Natural killer cell (primary cell): ENCODE measurements at regions not wholly inside any gene's neighbourhood (a gene's known extent, or its start where the extent isn't known, plus 50 kb on each side); places are given as distances from the start of the nearest gene placed in this dataset.
"Not testable (repeated sequence)": the region's sequence is repeated elsewhere in the genome, so short reads cannot be mapped to it uniquely, and the experiment has no call there.

ENCODE experiments used
- ATAC-seq, 3 donors: fragments of 150-1000 bp in 2 of 3; fragments of 200-7000 bp in 1 of 3; cut with Tn5 transposase; 1 replicate in 1 of 3; 2 replicates in 2 of 3; pipeline ENCODE4 v1.10.0; 2021; ENCODE audit warnings: mild to moderate bottlenecking in 2 of 3, moderate library complexity in 2 of 3
- DNase-seq, 2 donors: peaks; one replicate each; pipeline versions ENCODE4 v3.0.0 to v3.0.0-alpha.2; 2013 to 2021; ENCODE audit warnings: mixed read lengths in 1 of 2
- H3K27ac ChIP-seq: one replicate; pipeline ENCODE4 v1.5.1; 2013; ENCODE audit warnings: mild to moderate bottlenecking, low read length
- H3K27me3 ChIP-seq: one replicate; pipeline ENCODE4 v1.6.1; 2013; ENCODE audit warnings: low read length; ENCODE audit not compliant: control insufficient read depth, insufficient read depth
- H3K36me3 ChIP-seq: one replicate; pipeline ENCODE4 v1.6.1; 2013; ENCODE audit warnings: low read length; ENCODE audit not compliant: control insufficient read depth, insufficient read depth
- H3K4me1 ChIP-seq: one replicate; pipeline ENCODE4 v1.6.1; 2013; ENCODE audit warnings: low read length; ENCODE audit not compliant: control insufficient read depth, insufficient read depth
- H3K4me3 ChIP-seq: one replicate; pipeline ENCODE4 v1.5.1; 2013; ENCODE audit warnings: low read length
- H3K9me3 ChIP-seq: one replicate; pipeline ENCODE4 v1.6.1; 2013; ENCODE audit warnings: low read length; ENCODE audit not compliant: control insufficient read depth, insufficient read depth
- H3K27ac Mint-ChIP-seq, 2 donors: one replicate each; pipeline ENCODE4 v1.8.0; 2022; ENCODE audit warnings: mild to moderate bottlenecking in 2 of 2, mixed read lengths in 2 of 2, moderate library complexity in 1 of 2
- H3K27me3 Mint-ChIP-seq, 2 donors: one replicate each; pipeline ENCODE4 v1.8.0; 2022; ENCODE audit warnings: low read depth in 2 of 2, mixed read lengths in 2 of 2
- H3K36me3 Mint-ChIP-seq: one replicate; pipeline ENCODE4 v1.8.0; 2022; ENCODE audit warnings: mixed read lengths
- H3K4me1 Mint-ChIP-seq, 2 donors: one replicate each; pipeline ENCODE4 v1.8.0; 2022; ENCODE audit warnings: mixed read lengths in 2 of 2
- H3K4me3 Mint-ChIP-seq: one replicate; pipeline ENCODE4 v1.8.0; 2022; ENCODE audit warnings: mild to moderate bottlenecking, moderate library complexity, mixed read lengths
- H3K9me3 Mint-ChIP-seq, 2 donors: one replicate each; pipeline ENCODE4 v1.8.0; 2022; ENCODE audit warnings: mixed read lengths in 2 of 2
- WGBS: methylation state at CpG from one replicate; pipeline ENCODE4 v1.1.7; 2013; ENCODE audit warnings: missing lambda C conversion rate; ENCODE audit not compliant: insufficient coverage; 5-methylcytosine and 5-hydroxymethylcytosine counted together
- intact Hi-C: fragments of 100-400 bp; cut with micrococcal nuclease; formaldehyde crosslinking; loops from one replicate; pipeline ENCODE4 v1.14.2; 2022
- TF ChIP-seq, protein P1 (sequence below): fragments of 200-600 bp; IDR thresholded peaks from one replicate; pipeline ENCODE4 v1.8.0; 2022; ENCODE audit warnings: antibody characterized with exemption

DNA sequence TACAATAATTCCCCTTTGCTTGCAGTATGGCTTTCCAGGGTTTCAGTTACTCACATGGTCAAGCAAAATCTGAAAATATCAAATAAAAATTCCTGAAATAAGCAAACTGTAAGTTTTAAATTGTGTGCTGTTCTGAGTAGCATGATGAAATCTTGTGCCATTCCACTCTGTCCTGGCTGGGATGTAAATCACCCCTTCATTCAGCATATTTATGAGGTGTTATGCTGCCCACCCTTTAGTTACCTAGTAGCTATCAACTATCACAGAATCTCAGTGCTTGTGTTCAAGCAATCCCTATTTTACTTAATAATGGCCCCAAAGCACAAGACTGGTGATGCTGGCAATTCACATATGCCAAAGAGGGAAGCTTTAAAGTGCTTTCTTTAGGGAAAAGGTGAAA lies 867.7 kb upstream of the NRXN1 start:
- no peaks in the 10 kb centered on the region for H3K4me1 ChIP-seq
- no peak overlapping the region for H3K4me3 Mint-ChIP-seq

DNA sequence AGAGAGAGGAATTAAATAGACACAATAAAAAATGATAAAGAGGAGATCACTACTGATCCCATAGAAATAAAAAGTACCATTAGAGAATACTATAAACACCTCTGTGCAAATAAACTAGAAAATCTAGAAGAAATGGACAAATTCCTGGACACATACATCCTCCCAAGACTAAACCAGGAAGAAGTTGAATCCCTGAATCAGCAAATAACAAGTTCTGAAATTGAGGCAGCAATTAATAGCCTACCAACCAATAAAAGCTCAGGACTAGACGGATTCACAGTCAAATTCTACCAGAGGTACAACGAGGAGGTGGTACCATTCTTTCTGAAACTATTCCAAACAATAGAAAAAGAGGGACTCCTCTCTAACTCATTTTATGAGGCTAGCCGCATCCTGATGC lies 862.7 kb upstream of the NRXN1 start:
- H3K4me3 Mint-ChIP-seq, H3K4me1 ChIP-seq, H3K9me3 ChIP-seq, H3K4me1 Mint-ChIP-seq, H3K27me3 Mint-ChIP-seq, DNase-seq, H3K4me3 ChIP-seq, H3K36me3 ChIP-seq, H3K36me3 Mint-ChIP-seq, ATAC-seq, H3K27ac Mint-ChIP-seq, H3K27me3 ChIP-seq, H3K27ac ChIP-seq, intact Hi-C loops: not testable (repeated sequence)
- 70% methylated on average over 3 of the region's 3 CpGs for WGBS
- peaks cover 10 to 19% of the 10 kb centered on the region in 2 donors for H3K9me3 Mint-ChIP-seq

More for the DNA sequence above, 867.7 kb upstream of the NRXN1 start:
- TF ChIP-seq, protein P1, sequence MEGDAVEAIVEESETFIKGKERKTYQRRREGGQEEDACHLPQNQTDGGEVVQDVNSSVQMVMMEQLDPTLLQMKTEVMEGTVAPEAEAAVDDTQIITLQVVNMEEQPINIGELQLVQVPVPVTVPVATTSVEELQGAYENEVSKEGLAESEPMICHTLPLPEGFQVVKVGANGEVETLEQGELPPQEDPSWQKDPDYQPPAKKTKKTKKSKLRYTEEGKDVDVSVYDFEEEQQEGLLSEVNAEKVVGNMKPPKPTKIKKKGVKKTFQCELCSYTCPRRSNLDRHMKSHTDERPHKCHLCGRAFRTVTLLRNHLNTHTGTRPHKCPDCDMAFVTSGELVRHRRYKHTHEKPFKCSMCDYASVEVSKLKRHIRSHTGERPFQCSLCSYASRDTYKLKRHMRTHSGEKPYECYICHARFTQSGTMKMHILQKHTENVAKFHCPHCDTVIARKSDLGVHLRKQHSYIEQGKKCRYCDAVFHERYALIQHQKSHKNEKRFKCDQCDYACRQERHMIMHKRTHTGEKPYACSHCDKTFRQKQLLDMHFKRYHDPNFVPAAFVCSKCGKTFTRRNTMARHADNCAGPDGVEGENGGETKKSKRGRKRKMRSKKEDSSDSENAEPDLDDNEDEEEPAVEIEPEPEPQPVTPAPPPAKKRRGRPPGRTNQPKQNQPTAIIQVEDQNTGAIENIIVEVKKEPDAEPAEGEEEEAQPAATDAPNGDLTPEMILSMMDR, result no peak
- Mint-ChIP-seq H3K36me3 (peaks cover 11% of the 10 kb centered on the region), H3K4me1 (no peaks in the 10 kb centered on the region), H3K9me3 (peaks cover 10 to 16% of the 10 kb centered on the region in 2 donors), H3K27me3 (no peaks in the 10 kb centered on the region), H3K27ac (no peak overlapping the region)
- no peak overlapping the region for H3K27ac ChIP-seq
- DNase-seq, result no peak
- no peaks in the 10 kb centered on the region for H3K36me3 ChIP-seq
- H3K4me3 ChIP-seq, result no peak overlapping the region
- ATAC-seq, result no peak
- intact Hi-C loops, result no loop called here
- H3K9me3 ChIP-seq, result no peaks in the 10 kb centered on the region
- H3K27me3 ChIP-seq, result no peaks in the 10 kb centered on the region

DNA sequence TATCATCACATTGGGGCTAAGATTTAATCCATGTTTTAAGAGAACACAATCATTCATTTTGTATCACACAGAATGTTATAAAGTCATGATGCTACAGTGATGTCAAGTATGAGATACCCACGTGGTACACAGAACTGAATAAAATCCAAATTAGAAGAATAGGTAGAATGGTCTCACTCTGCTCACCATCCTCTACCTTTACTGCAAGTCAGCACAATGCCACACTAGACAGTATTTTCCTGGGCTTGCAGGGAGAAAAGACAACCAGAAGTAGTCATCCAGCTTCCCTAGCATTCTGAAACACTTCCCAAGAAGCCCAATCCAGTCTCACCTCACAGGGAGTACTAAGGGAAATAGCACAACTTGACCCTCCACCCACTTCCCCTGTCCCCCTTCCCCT lies 856.2 kb upstream of the NRXN1 start:
- peaks cover 17 to 32% of the 10 kb centered on the region in 2 donors for H3K9me3 Mint-ChIP-seq

DNA sequence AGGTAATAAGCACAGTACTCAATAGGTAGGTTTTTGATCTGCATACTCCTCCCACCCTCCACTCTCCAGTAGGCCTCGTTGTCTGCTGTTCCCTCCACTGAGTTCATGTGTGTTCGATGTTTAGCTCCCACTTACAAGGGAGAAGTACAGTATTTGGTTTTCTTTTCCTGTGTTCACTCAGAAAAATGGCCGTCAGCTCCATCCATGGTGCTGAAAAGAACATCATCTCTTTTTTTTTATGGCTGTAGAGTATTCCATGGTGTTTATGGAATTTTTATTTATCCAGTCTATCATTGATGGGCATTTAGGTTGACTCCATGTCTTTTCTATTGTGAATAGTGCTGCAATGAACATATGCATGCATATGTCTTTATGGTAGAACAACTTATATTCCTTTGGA lies 849.7 kb upstream of the NRXN1 start:
- Histone ChIP-seq H3K27ac (no peak overlapping the region), H3K36me3 (no peaks in the 10 kb centered on the region), H3K4me3 (no peak overlapping the region), H3K4me1 (no peaks in the 10 kb centered on the region), H3K27me3 (no peaks in the 10 kb centered on the region), H3K9me3 (no peaks in the 10 kb centered on the region)
- Mint-ChIP-seq H3K27ac (no peak overlapping the region), H3K4me3 (no peak overlapping the region), H3K9me3 (peaks cover 19 to 32% of the 10 kb centered on the region in 2 donors), H3K36me3 (peaks cover 9% of the 10 kb centered on the region), H3K4me1 (no peaks in the 10 kb centered on the region), H3K27me3 (no peaks in the 10 kb centered on the region)
- WGBS, result 73% methylated on average over 3 of the region's 3 CpGs
- DNase-seq, result no peak
- intact Hi-C loops, result no loop called here
- no peak for ATAC-seq
- TF ChIP-seq, protein P1, result no peak

More for the DNA sequence above, 856.2 kb upstream of the NRXN1 start:
- Mint-ChIP-seq H3K36me3 (peaks cover 15% of the 10 kb centered on the region), H3K27ac (no peak overlapping the region), H3K4me1 (no peaks in the 10 kb centered on the region), H3K27me3 (no peaks in the 10 kb centered on the region), H3K4me3 (no peak overlapping the region)
- Histone ChIP-seq H3K27ac (no peak overlapping the region), H3K27me3 (no peaks in the 10 kb centered on the region), H3K4me3 (no peak overlapping the region), H3K4me1 (no peaks in the 10 kb centered on the region), H3K36me3 (no peaks in the 10 kb centered on the region), H3K9me3 (peaks cover 8% of the 10 kb centered on the region)
- DNase-seq, result no peak
- intact Hi-C loops, result no loop called here
- TF ChIP-seq, protein P1, result no peak
- ATAC-seq, result no peak
- WGBS, result 40% methylated on average over 1 of the region's 1 CpG
